MCF 10A (cell line): ENCODE measurements at regions not wholly inside any gene's neighbourhood (a gene's known extent, or its start where the extent isn't known, plus 50 kb on each side); places are given as distances from the start of the nearest gene placed in this dataset.

Experiments
- BruUV-seq: library from RNA; stranded (reverse); fragments of 400-500 nt; replicated peaks from 2 replicates; lab custom pipeline; 2021; lab: Mats Ljungman, UMichigan
- CTCF ChIA-PET: fragments of 300-600 bp; sonication (Branson Sonifier 250); formaldehyde crosslinking; extraction: SDS; loops from one replicate; lab custom pipeline; 2021; ENCODE audit warnings: antibody characterized with exemption, inconsistent platforms; lab: Yijun Ruan, JAX
- POLR2A ChIA-PET: fragments of 300-600, 350-650 bp; sonication (Branson Sonifier 250); formaldehyde crosslinking; extraction: SDS; loops from one replicate; lab custom pipeline; 2020; ENCODE audit warnings: antibody characterized with exemption, inconsistent platforms; lab: Yijun Ruan, JAX
- DNase-seq: peaks from one replicate; pipeline ENCODE4 v3.0.0-alpha.2; 2018; ENCODE audit not compliant: unreplicated experiment
- H3K27ac Mint-ChIP-seq: one replicate; pipeline ENCODE4 v1.8.0; 2022; ENCODE audit warnings: mild to moderate bottlenecking, low read depth, mixed read lengths; ENCODE audit not compliant: unreplicated experiment
- H3K27me3 Mint-ChIP-seq: one replicate; pipeline ENCODE4 v1.8.0; 2022; ENCODE audit warnings: mixed read lengths; ENCODE audit not compliant: insufficient read depth, unreplicated experiment
- H3K36me3 Mint-ChIP-seq: one replicate; pipeline ENCODE4 v1.8.0; 2022; ENCODE audit warnings: mild to moderate bottlenecking, moderate library complexity, mixed read lengths; ENCODE audit not compliant: insufficient read depth, unreplicated experiment
- H3K4me1 Mint-ChIP-seq: one replicate; pipeline ENCODE4 v1.8.0; 2022; ENCODE audit warnings: mixed read lengths; ENCODE audit not compliant: insufficient read depth, unreplicated experiment
- H3K4me3 Mint-ChIP-seq: one replicate; pipeline ENCODE4 v1.8.0; 2022; ENCODE audit warnings: mild to moderate bottlenecking, moderate library complexity, mixed read lengths; ENCODE audit not compliant: unreplicated experiment
- H3K9me3 Mint-ChIP-seq: one replicate; pipeline ENCODE4 v1.8.0; 2022; ENCODE audit warnings: mixed read lengths; ENCODE audit not compliant: unreplicated experiment
- CTCF ChIP-seq: fragments of 200-600 bp; IDR thresholded peaks from one replicate; pipeline ENCODE4 v1.8.0; 2022; ENCODE audit warnings: antibody characterized with exemption, mild to moderate bottlenecking; ENCODE audit not compliant: unreplicated experiment
- intact Hi-C: fragments of 100-400 bp; cut with micrococcal nuclease; formaldehyde crosslinking; loops from 2 replicates; pipeline ENCODE4 v1.14.1; 2022

- no peak overlapping the region for H3K4me3 Mint-ChIP-seq
- ChIA-PET CTCF (interaction anchor here (0.5 to 0.6 kb wide), 2 partner anchors 26 to 81 kb away, joined by 3 read pairs; no protein-coding TSS in a partner anchor), POLR2A (no interaction called here)
- BruUV-seq = no TSS peak
- intact Hi-C loops = no loop called here
- H3K27ac Mint-ChIP-seq = no peak overlapping the region
- no peaks in the 10 kb centered on the region for H3K36me3 Mint-ChIP-seq
- no peaks in the 10 kb centered on the region for H3K27me3 Mint-ChIP-seq
- H3K9me3 Mint-ChIP-seq = no peaks in the 10 kb centered on the region
- no peak for DNase-seq
- H3K4me1 Mint-ChIP-seq = no peaks in the 10 kb centered on the region
- no peak for TF ChIP-seq CTCF
Observed at GRCh38 chr5:3190930-3191329, 404.7 kb upstream of the IRX1 start.

- no TSS peak for BruUV-seq
- intact Hi-C loops = no loop called here
- DNase-seq = no peak
- no peaks in the 10 kb centered on the region for H3K36me3 Mint-ChIP-seq
- no peak for TF ChIP-seq CTCF
- ChIA-PET POLR2A (no interaction called here), CTCF (interaction anchor here (0.5 to 0.6 kb wide), 2 partner anchors 26 to 81 kb away, joined by 3 read pairs; no protein-coding TSS in a partner anchor)
- no peaks in the 10 kb centered on the region for H3K4me1 Mint-ChIP-seq
- no peak overlapping the region for H3K27ac Mint-ChIP-seq
- no peaks in the 10 kb centered on the region for H3K27me3 Mint-ChIP-seq
- H3K9me3 Mint-ChIP-seq = no peaks in the 10 kb centered on the region
- no peak overlapping the region for H3K4me3 Mint-ChIP-seq
Observed at GRCh38 chr5:3190433-3190832, 405.2 kb upstream of the IRX1 start.

GRCh38 chr5:3187771-3188425, 407.7 kb upstream of the IRX1 start:
- ChIA-PET CTCF (interaction anchor here (0.7 kb wide), 1 partner anchor 9 kb away, joined by 3 read pairs; no protein-coding TSS in a partner anchor), POLR2A (no interaction called here)
- no peaks in the 10 kb centered on the region for H3K36me3 Mint-ChIP-seq
- H3K4me1 Mint-ChIP-seq = no peaks in the 10 kb centered on the region
- BruUV-seq = no TSS peak
- DNase-seq = no peak
- intact Hi-C loops = no loop called here
- H3K27ac Mint-ChIP-seq = no peak overlapping the region
- H3K27me3 Mint-ChIP-seq = no peaks in the 10 kb centered on the region
- H3K4me3 Mint-ChIP-seq = no peak overlapping the region
- H3K9me3 Mint-ChIP-seq = no peaks in the 10 kb centered on the region
- TF ChIP-seq CTCF = no peak

GRCh38 chr5:3186736-3187405, 408.8 kb upstream of the IRX1 start:
- no TSS peak for BruUV-seq
- CTCF ChIA-PET = no interaction called here

More at GRCh38 chr5:3186736-3187405, 408.8 kb upstream of the IRX1 start:
- H3K27ac Mint-ChIP-seq = no peak overlapping the region
- no peak for TF ChIP-seq CTCF
- DNase-seq = no peak
- H3K36me3 Mint-ChIP-seq = no peaks in the 10 kb centered on the region
- no peaks in the 10 kb centered on the region for H3K4me1 Mint-ChIP-seq
- H3K4me3 Mint-ChIP-seq = no peak overlapping the region
- POLR2A ChIA-PET = no interaction called here
- no peaks in the 10 kb centered on the region for H3K9me3 Mint-ChIP-seq
- no peaks in the 10 kb centered on the region for H3K27me3 Mint-ChIP-seq
- intact Hi-C loops = no loop called here
